ENCODE measurements at regions not wholly inside any gene's neighbourhood (a gene's known extent, or its start where the extent isn't known, plus 50 kb on each side); places are given as distances from the start of the nearest gene placed in this dataset.

GRCh38 chr18:76709659-76710645 is 112.4 kb upstream of the ZNF236 start:
- no peaks in the 10 kb centered on the region for H3K9me2 ChIP-seq (ENCODE audit: low read depth, low read length)
- H3F3A ChIP-seq (ENCODE audit: insufficient read depth, low read length), result no peaks in the 10 kb centered on the region
- no peak overlapping the region for H3K27ac ChIP-seq (ENCODE audit: low read depth, low read length, poor library complexity, severe bottlenecking)
- H3K4me2 ChIP-seq (ENCODE audit: low read length), result no peak overlapping the region
- H4K20me1 ChIP-seq (ENCODE audit: insufficient read depth, low read length), result no peaks in the 10 kb centered on the region
- no peak overlapping the region for H3K4me3 ChIP-seq (ENCODE audit: low read depth, low read length, poor library complexity, severe bottlenecking)
- H3K27me3 ChIP-seq (ENCODE audit: insufficient read depth, low read length), result no peaks in the 10 kb centered on the region
- no peak overlapping the region for H3K9ac ChIP-seq (ENCODE audit: low read length)
- H2AFZ ChIP-seq (ENCODE audit: low read length), result no peak overlapping the region
- H3K79me2 ChIP-seq (ENCODE audit: insufficient read depth, low read length), result no peaks in the 10 kb centered on the region
- no peaks in the 10 kb centered on the region for H3K36me3 ChIP-seq (ENCODE audit: insufficient read depth, low read length)
- H3K4me1 ChIP-seq (ENCODE audit: insufficient read depth, low read length, severe bottlenecking), result no peaks in the 10 kb centered on the region
- no peaks in the 10 kb centered on the region for H3K9me3 ChIP-seq (ENCODE audit: low read length)
- no peak for TF ChIP-seq EZH2 (IDR thresholded peaks at IDR 0.05; ENCODE audit: borderline replicate concordance, low read length)
- TF ChIP-seq CTCF (IDR thresholded peaks at IDR 0.05; ENCODE audit: low read length), result peak; percentile 88

- Histone ChIP-seq H3K4me2 (ENCODE audit: low read length) (no peak overlapping the region), H4K20me1 (ENCODE audit: insufficient read depth, low read length) (no peaks in the 10 kb centered on the region), H3K27me3 (ENCODE audit: insufficient read depth, low read length) (no peaks in the 10 kb centered on the region), H3K27ac (ENCODE audit: low read depth, low read length, poor library complexity, severe bottlenecking) (no peak overlapping the region), H3K79me2 (ENCODE audit: insufficient read depth, low read length) (no peaks in the 10 kb centered on the region), H2AFZ (ENCODE audit: low read length) (peak overlapping the region; percentile 13; the same call in 1 of the 2 replicates), H3F3A (ENCODE audit: insufficient read depth, low read length) (no peaks in the 10 kb centered on the region), H3K9me2 (ENCODE audit: low read depth, low read length) (no peaks in the 10 kb centered on the region), H3K9ac (ENCODE audit: low read length) (no peak overlapping the region), H3K36me3 (ENCODE audit: insufficient read depth, low read length) (no peaks in the 10 kb centered on the region), H3K4me1 (ENCODE audit: insufficient read depth, low read length, severe bottlenecking) (no peaks in the 10 kb centered on the region), H3K9me3 (ENCODE audit: low read length) (no peaks in the 10 kb centered on the region), H3K4me3 (ENCODE audit: low read depth, low read length, poor library complexity, severe bottlenecking) (no peak overlapping the region)
- no peak for TF ChIP-seq EZH2 (IDR thresholded peaks at IDR 0.05; ENCODE audit: borderline replicate concordance, low read length)
- TF ChIP-seq CTCF (IDR thresholded peaks at IDR 0.05; ENCODE audit: low read length), result no peak
Measured at GRCh38 chr18:76708722-76709353, 113.5 kb upstream of the ZNF236 start.

GRCh38 chr18:76708071-76708721 is 114.2 kb upstream of the ZNF236 start:
- no peak overlapping the region for H3K9ac ChIP-seq (ENCODE audit: low read length)
- no peaks in the 10 kb centered on the region for H4K20me1 ChIP-seq (ENCODE audit: insufficient read depth, low read length)
- H2AFZ ChIP-seq (ENCODE audit: low read length), result no peak overlapping the region
- H3K27me3 ChIP-seq (ENCODE audit: insufficient read depth, low read length), result no peaks in the 10 kb centered on the region
- no peak overlapping the region for H3K4me3 ChIP-seq (ENCODE audit: low read depth, low read length, poor library complexity, severe bottlenecking)
- H3K79me2 ChIP-seq (ENCODE audit: insufficient read depth, low read length), result no peaks in the 10 kb centered on the region
- no peaks in the 10 kb centered on the region for H3K36me3 ChIP-seq (ENCODE audit: insufficient read depth, low read length)
- no peaks in the 10 kb centered on the region for H3F3A ChIP-seq (ENCODE audit: insufficient read depth, low read length)
- TF ChIP-seq EZH2 (IDR thresholded peaks at IDR 0.05; ENCODE audit: borderline replicate concordance, low read length), result no peak
- TF ChIP-seq CTCF (IDR thresholded peaks at IDR 0.05; ENCODE audit: low read length), result no peak
- no peaks in the 10 kb centered on the region for H3K4me1 ChIP-seq (ENCODE audit: insufficient read depth, low read length, severe bottlenecking)
- no peak overlapping the region for H3K27ac ChIP-seq (ENCODE audit: low read depth, low read length, poor library complexity, severe bottlenecking)
- H3K4me2 ChIP-seq (ENCODE audit: low read length), result no peak overlapping the region
- no peaks in the 10 kb centered on the region for H3K9me2 ChIP-seq (ENCODE audit: low read depth, low read length)
- H3K9me3 ChIP-seq (ENCODE audit: low read length), result no peaks in the 10 kb centered on the region
